ENCODE measurements at regions not wholly inside any gene's neighbourhood (a gene's known extent, or its start where the extent isn't known, plus 50 kb on each side); places are given as distances from the start of the nearest gene placed in this dataset.
"Not testable (repeated sequence)": the region's sequence is repeated elsewhere in the genome, so short reads cannot be mapped to it uniquely, and the experiment has no call there.

DNA sequence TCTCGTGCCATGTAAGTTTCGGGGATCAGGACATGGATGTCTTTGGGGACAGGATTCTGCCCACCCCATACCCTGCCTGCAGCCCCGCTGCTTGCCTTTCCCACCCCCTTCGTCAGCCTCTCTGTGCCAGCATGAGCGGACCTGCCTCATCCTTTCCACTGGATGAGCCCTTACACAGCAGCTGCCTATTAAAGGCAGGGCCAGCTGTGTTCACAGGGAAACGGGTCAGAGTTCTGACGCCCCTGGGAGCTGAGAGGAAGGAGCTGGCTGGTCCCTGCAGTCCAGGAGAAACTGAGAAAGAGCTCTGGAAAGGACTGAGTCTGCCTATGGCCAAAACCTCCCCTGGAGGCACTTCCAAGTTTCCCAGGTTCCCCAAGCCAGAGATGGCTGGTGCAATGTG, 83.5 kb upstream of the NCOR2 start:
- no peak for DNase-seq (ENCODE audit: low spot score)
- H3K27me3 Mint-ChIP-seq (ENCODE audit: low read depth), result peaks cover 6% of the 10 kb centered on the region
- peaks cover 15% of the 10 kb centered on the region for H3K9me3 Mint-ChIP-seq
- H3K36me3 Mint-ChIP-seq (ENCODE audit: low read depth), result no peaks in the 10 kb centered on the region
- H3K4me1 Mint-ChIP-seq (ENCODE audit: low read depth), result peaks cover 5% of the 10 kb centered on the region
- H3K4me3 Mint-ChIP-seq, result no peak overlapping the region
- no peak overlapping the region for H3K27ac Mint-ChIP-seq

GRCh38 chr12:124648710-124649384, 81.4 kb upstream of the NCOR2 start:
- Mint-ChIP-seq H3K9me3 (peaks cover 15% of the 10 kb centered on the region), H3K27me3 (ENCODE audit: low read depth) (peaks cover 13% of the 10 kb centered on the region), H3K4me3 (no peak overlapping the region), H3K4me1 (ENCODE audit: low read depth) (peaks cover 7% of the 10 kb centered on the region), H3K27ac (no peak overlapping the region), H3K36me3 (ENCODE audit: low read depth) (no peaks in the 10 kb centered on the region)
- DNase-seq (ENCODE audit: low spot score), result no peak

DNA sequence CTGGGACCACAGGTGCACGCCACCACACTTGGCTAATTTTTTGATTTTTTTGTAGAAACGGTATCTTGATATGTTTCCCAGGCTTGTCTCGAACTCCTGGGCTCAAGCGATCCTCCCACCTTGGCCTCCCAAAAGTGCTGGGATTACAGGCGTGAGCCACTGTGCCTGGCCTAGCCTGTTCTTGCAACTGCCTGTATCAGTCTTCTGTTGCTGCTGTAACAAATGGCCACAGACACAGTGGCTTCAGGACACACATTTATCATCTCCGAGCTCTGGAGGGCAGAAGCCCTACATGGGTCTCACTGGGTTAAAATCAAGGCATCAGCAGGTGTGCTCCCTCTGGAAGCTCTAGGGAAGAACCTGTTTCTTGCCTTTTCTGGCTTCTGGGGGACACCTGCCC, 79.9 kb upstream of the NCOR2 start:
- DNase-seq (ENCODE audit: low spot score), result no peak
- peaks cover 15% of the 10 kb centered on the region for H3K9me3 Mint-ChIP-seq
- H3K36me3 Mint-ChIP-seq (ENCODE audit: low read depth), result no peaks in the 10 kb centered on the region
- no peak overlapping the region for H3K27ac Mint-ChIP-seq
- peaks cover 13% of the 10 kb centered on the region for H3K27me3 Mint-ChIP-seq (ENCODE audit: low read depth)
- no peak overlapping the region for H3K4me3 Mint-ChIP-seq
- peaks cover 7% of the 10 kb centered on the region for H3K4me1 Mint-ChIP-seq (ENCODE audit: low read depth)

- peaks cover 13% of the 10 kb centered on the region for H3K27me3 Mint-ChIP-seq (ENCODE audit: low read depth)
- H3K36me3 Mint-ChIP-seq (ENCODE audit: low read depth), result no peaks in the 10 kb centered on the region
- H3K4me3 Mint-ChIP-seq, result peak overlapping the region; percentile 29
- peak; percentile 41 for DNase-seq (ENCODE audit: low spot score)
- peaks cover 7% of the 10 kb centered on the region for H3K4me1 Mint-ChIP-seq (ENCODE audit: low read depth)
- H3K9me3 Mint-ChIP-seq, result peaks cover 15% of the 10 kb centered on the region
- H3K27ac Mint-ChIP-seq, result no peak overlapping the region
These were observed 79.2 kb upstream of the NCOR2 start for GRCh38 chr12:124646385-124647230.

- H3K4me1 Mint-ChIP-seq (ENCODE audit: low read depth), result peaks cover 7% of the 10 kb centered on the region
- peaks cover 13% of the 10 kb centered on the region for H3K27me3 Mint-ChIP-seq (ENCODE audit: low read depth)
These were observed 78.3 kb upstream of the NCOR2 start for GRCh38 chr12:124645530-124646244.

GRCh38 chr12:124643768-124644167, 76.4 kb upstream of the NCOR2 start:
- not testable (repeated sequence) for H3K36me3 Mint-ChIP-seq (ENCODE audit: low read depth); H3K9me3 Mint-ChIP-seq; H3K4me1 Mint-ChIP-seq (ENCODE audit: low read depth); H3K27ac Mint-ChIP-seq; DNase-seq (ENCODE audit: low spot score); H3K4me3 Mint-ChIP-seq
- H3K27me3 Mint-ChIP-seq (ENCODE audit: low read depth), result peaks cover 13% of the 10 kb centered on the region

More at GRCh38 chr12:124645530-124646244, 78.3 kb upstream of the NCOR2 start:
- Mint-ChIP-seq H3K27ac (no peak overlapping the region), H3K9me3 (peaks cover 15% of the 10 kb centered on the region), H3K4me3 (no peak overlapping the region), H3K36me3 (ENCODE audit: low read depth) (no peaks in the 10 kb centered on the region)
- no peak for DNase-seq (ENCODE audit: low spot score)

DNA sequence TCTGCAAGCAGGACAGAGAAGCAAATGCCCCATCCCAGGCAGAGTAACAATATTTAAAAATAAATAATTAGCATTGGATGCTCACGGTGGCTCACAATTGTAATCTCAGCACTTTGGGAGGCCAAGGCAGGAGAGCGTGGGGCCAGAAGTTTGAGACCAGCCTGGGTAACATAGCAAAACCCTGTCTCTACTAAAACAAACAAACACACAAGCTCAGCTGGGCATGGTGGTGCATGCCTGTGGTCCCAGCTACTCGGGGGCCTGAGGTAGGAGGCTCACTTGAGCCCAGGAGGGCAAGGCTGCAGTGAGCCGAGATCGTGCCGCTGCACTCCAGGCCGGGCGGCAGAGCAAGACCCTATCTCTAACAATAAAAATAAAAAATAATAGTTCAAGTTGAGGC, 74.7 kb upstream of the NCOR2 start:
- Mint-ChIP-seq H3K9me3 (no peaks in the 10 kb centered on the region), H3K4me1 (ENCODE audit: low read depth) (peaks cover 7% of the 10 kb centered on the region), H3K4me3 (no peak overlapping the region), H3K36me3 (ENCODE audit: low read depth) (no peaks in the 10 kb centered on the region), H3K27ac (no peak overlapping the region), H3K27me3 (ENCODE audit: low read depth) (peaks cover 11% of the 10 kb centered on the region)
- no peak for DNase-seq (ENCODE audit: low spot score)

GRCh38 chr12:124641591-124641990, 74.2 kb upstream of the NCOR2 start:
- Mint-ChIP-seq H3K4me3 (no peak overlapping the region), H3K27ac (no peak overlapping the region), H3K4me1 (ENCODE audit: low read depth) (peaks cover 7% of the 10 kb centered on the region), H3K36me3 (ENCODE audit: low read depth) (no peaks in the 10 kb centered on the region), H3K27me3 (ENCODE audit: low read depth) (peaks cover 11% of the 10 kb centered on the region), H3K9me3 (no peaks in the 10 kb centered on the region)
- no peak for DNase-seq (ENCODE audit: low spot score)

DNA sequence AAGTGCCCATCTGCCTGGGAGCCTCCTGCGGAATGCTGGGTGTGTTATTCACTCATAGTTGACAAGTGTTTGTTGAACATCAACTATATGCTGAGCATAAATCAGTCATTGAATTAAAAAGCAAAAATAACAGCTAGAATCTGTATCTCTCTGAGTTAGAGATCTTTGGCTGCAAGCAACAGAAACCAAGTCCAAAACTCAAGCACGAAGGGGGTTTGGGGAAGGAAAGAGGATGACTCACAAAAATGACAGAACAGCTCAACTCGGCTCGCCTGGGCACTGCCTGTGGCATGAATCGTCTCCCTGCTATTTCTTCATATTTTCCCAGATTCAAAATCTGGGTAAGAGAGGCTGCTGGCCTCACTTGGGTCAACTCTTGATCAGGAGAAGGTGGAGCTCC, 72.6 kb upstream of the NCOR2 start:
- Mint-ChIP-seq H3K36me3 (ENCODE audit: low read depth) (peaks cover 4% of the 10 kb centered on the region), H3K27ac (no peak overlapping the region), H3K4me1 (ENCODE audit: low read depth) (peaks cover 9% of the 10 kb centered on the region), H3K9me3 (peaks cover 4% of the 10 kb centered on the region), H3K4me3 (no peak overlapping the region), H3K27me3 (ENCODE audit: low read depth) (peaks cover 3% of the 10 kb centered on the region)
- DNase-seq (ENCODE audit: low spot score), result no peak

- DNase-seq (ENCODE audit: low spot score), result no peak
- Mint-ChIP-seq H3K27ac (no peak overlapping the region), H3K4me1 (ENCODE audit: low read depth) (peaks cover 9% of the 10 kb centered on the region), H3K9me3 (peaks cover 4% of the 10 kb centered on the region), H3K4me3 (no peak overlapping the region), H3K27me3 (ENCODE audit: low read depth) (no peaks in the 10 kb centered on the region), H3K36me3 (ENCODE audit: low read depth) (peaks cover 4% of the 10 kb centered on the region)
These were observed 71.9 kb upstream of the NCOR2 start for GRCh38 chr12:124639122-124639806.

- DNase-seq (ENCODE audit: low spot score), result no peak
- Mint-ChIP-seq H3K4me1 (ENCODE audit: low read depth) (peaks cover 12% of the 10 kb centered on the region), H3K36me3 (ENCODE audit: low read depth) (peaks cover 4% of the 10 kb centered on the region), H3K4me3 (no peak overlapping the region), H3K9me3 (peaks cover 4% of the 10 kb centered on the region), H3K27me3 (ENCODE audit: low read depth) (no peaks in the 10 kb centered on the region), H3K27ac (no peak overlapping the region)
These were observed 70.2 kb upstream of the NCOR2 start for GRCh38 chr12:124637581-124637981.

DNA sequence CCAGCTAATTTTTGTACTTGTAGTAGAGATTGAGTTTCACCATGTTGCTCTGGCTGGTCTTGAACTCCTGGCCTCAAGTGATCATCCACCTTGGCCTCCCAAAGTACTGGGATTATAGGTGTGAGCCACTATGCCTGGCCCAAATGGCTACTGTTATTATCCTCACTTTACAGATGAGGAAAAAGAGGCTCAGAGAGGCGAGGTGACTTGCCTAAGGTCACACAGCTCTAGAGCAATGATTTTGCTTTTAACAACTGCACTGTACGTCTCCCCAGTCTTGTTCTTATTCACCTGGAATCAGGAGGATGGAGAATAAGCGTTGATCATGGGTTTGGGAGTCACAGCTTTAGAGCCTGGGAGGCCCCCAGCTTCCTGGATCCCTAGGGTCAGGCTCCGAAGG, 69.8 kb upstream of the NCOR2 start:
- H3K4me3 Mint-ChIP-seq, result no peak overlapping the region
- H3K27me3 Mint-ChIP-seq (ENCODE audit: low read depth), result no peaks in the 10 kb centered on the region
- peaks cover 12% of the 10 kb centered on the region for H3K4me1 Mint-ChIP-seq (ENCODE audit: low read depth)
- DNase-seq (ENCODE audit: low spot score), result no peak
- no peak overlapping the region for H3K27ac Mint-ChIP-seq
- peaks cover 4% of the 10 kb centered on the region for H3K9me3 Mint-ChIP-seq
- peaks cover 4% of the 10 kb centered on the region for H3K36me3 Mint-ChIP-seq (ENCODE audit: low read depth)

DNA sequence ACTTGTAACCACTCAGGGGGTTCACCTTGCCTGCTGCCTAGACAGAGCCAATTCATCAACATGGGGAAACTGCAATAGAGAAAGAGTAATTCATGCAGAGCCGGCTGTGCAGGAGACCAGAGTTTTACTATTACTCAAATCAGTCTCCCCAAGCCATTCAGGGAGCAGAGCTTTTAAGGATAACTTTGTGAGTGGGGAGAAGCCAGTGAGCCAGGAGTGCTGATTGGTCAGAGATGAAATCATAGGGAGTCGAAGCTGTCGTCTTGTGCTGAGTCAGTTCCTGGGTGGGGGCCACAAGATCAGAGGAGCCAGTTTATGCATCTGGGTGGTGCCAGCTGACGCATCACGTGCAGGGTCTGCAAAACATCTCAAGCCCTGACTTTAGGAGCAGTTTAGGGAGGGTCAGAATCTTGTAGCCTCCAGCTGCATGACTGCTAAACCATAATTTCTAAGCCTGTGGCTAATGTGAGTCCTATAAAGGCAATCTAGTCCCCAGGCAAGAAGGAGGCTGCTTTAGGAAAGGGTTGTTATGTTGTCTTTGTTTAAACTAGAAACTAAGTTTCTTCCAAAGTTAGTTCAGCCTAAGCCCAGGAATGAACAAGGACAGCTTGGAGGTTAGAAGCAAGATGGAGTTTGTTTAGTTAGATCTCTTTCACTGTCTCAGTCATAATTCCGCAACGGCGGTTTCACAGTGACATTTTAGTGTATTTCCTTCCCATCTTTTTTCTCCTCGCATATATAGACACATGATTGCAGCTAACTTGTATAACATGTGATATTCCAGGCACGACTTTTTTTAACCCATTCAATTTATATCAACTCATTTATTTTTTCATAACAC, 68.9 kb upstream of the NCOR2 start:
- Mint-ChIP-seq H3K27ac (peak overlapping the region; percentile 12), H3K4me3 (peak overlapping the region; percentile 2)

More for the DNA sequence above, 68.9 kb upstream of the NCOR2 start:
- Mint-ChIP-seq H3K9me3 (peaks cover 4% of the 10 kb centered on the region), H3K4me1 (ENCODE audit: low read depth) (peaks cover 12% of the 10 kb centered on the region), H3K36me3 (ENCODE audit: low read depth) (peaks cover 4% of the 10 kb centered on the region), H3K27me3 (ENCODE audit: low read depth) (no peaks in the 10 kb centered on the region)
- peak; percentile 61 for DNase-seq (ENCODE audit: low spot score)

Data from T-helper 2 cell treated with Interferon-gamma antibody and Interleukin-4, amounts not matched to agents 5 μg/mL and 100 μg/mL, for 36 hours (primary cell).